Tibial artery (tissue), 4 donors: ENCODE measurements at regions not wholly inside any gene's neighbourhood (a gene's known extent, or its start where the extent isn't known, plus 50 kb on each side); places are given as distances from the start of the nearest gene placed in this dataset.

Experiments
- DNase-seq, 2 donors: peaks; one replicate each; pipeline ENCODE4 v3.0.0-alpha.2; 2019
- H3K27ac ChIP-seq, 2 donors: fragments of 200-600 bp; sonication (generic) in 1 of 2; 1 replicate in 1 of 2; 2 replicates in 1 of 2; pipeline ENCODE4 v1.5.1; 2018 to 2019; ENCODE audit warnings: mild to moderate bottlenecking in 1 of 2
- H3K27me3 ChIP-seq, 2 donors: fragments of 200-600 bp; sonication (generic) in 1 of 2; one replicate each; pipeline versions ENCODE4 v1.5.1 to v1.6.0; 2016 to 2019
- H3K36me3 ChIP-seq, 3 donors: fragments of 200-600 bp; sonication (generic) in 2 of 3; one replicate each; pipeline ENCODE4 v1.5.1; 2016 to 2019; ENCODE audit warnings: mild to moderate bottlenecking in 2 of 3
- H3K4me1 ChIP-seq, 4 donors: fragments of 200-600 bp; sonication (generic) in 2 of 4; 1 replicate in 3 of 4; 2 replicates in 1 of 4; pipeline ENCODE4 v1.5.1; 2016 to 2019
- H3K4me3 ChIP-seq, 2 donors: fragments of 200-600 bp; sonication (generic) in 1 of 2; 1 replicate in 1 of 2; 2 replicates in 1 of 2; pipeline ENCODE4 v1.5.1; 2018 to 2019; ENCODE audit warnings: mild to moderate bottlenecking in 2 of 2
- H3K9me3 ChIP-seq, 3 donors: fragments of 200-600 bp; sonication (generic) in 1 of 3; one replicate each; pipeline ENCODE4 v1.5.1; 2016 to 2019
- intact Hi-C: fragments of 100-400 bp; cut with DNase I; formaldehyde crosslinking; loops from one replicate; pipeline ENCODE4 v1.15.0; 2023; ENCODE audit warnings: low total_unique reads
- TF ChIP-seq, protein P1 (sequence below), 2 experiments: fragments of 200-600 bp in 1 of 2; fragments of 450-650 bp in 1 of 2; IDR thresholded peaks; one replicate each; pipeline ENCODE4 v1.5.1; 2017 to 2019; ENCODE audit warnings: antibody characterized with exemption in 2 of 2, mild to moderate bottlenecking in 1 of 2, moderate library complexity in 1 of 2

DNA sequence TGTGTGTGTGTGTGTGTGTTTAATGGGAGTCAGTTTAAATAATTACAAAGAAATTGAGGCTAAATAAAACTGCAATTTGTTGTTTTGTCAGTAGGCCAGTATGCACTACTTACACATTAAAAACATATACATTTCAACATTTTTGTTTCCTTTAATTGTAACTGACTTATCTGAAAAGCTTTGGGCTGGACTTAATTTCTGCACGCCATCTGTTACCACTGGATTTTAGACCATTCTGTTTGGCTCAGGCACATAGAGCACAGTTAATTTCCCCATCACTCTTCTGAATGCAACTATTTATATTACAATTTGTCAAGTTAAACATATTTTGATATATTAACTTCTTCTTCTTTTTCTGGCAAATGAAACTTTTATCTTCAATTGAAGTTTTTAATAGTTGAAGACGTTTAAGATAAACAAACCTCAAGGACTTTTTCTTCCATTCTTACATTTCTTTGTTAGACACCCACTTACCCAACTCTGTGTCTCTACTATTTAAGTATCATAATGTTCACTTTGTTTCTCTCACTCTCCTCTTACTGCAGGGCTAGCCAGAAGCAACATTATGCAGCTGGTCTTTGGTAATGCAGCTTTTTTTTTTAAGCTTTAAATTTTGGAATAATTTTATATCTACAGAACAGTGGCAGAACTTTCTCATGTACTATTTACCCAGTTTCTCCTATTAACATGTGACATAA, 253.4 kb upstream of the ANKH start:
- H3K27ac ChIP-seq: no peak overlapping the region
- no peak overlapping the region for H3K4me3 ChIP-seq
- H3K27me3 ChIP-seq: no peaks in the 10 kb centered on the region
- TF ChIP-seq, protein P1, sequence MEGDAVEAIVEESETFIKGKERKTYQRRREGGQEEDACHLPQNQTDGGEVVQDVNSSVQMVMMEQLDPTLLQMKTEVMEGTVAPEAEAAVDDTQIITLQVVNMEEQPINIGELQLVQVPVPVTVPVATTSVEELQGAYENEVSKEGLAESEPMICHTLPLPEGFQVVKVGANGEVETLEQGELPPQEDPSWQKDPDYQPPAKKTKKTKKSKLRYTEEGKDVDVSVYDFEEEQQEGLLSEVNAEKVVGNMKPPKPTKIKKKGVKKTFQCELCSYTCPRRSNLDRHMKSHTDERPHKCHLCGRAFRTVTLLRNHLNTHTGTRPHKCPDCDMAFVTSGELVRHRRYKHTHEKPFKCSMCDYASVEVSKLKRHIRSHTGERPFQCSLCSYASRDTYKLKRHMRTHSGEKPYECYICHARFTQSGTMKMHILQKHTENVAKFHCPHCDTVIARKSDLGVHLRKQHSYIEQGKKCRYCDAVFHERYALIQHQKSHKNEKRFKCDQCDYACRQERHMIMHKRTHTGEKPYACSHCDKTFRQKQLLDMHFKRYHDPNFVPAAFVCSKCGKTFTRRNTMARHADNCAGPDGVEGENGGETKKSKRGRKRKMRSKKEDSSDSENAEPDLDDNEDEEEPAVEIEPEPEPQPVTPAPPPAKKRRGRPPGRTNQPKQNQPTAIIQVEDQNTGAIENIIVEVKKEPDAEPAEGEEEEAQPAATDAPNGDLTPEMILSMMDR (IDR thresholded peaks at IDR 0.05): no peak
- no peaks in the 10 kb centered on the region for H3K4me1 ChIP-seq
- intact Hi-C loops: no loop called here
- DNase-seq: no peak
- H3K36me3 ChIP-seq: no peaks in the 10 kb centered on the region
- H3K9me3 ChIP-seq: no peaks in the 10 kb centered on the region

- no peak for DNase-seq
- Histone ChIP-seq H3K9me3 (no peaks in the 10 kb centered on the region), H3K27me3 (no peaks in the 10 kb centered on the region), H3K27ac (no peak overlapping the region), H3K4me3 (no peak overlapping the region), H3K4me1 (no peaks in the 10 kb centered on the region), H3K36me3 (no peaks in the 10 kb centered on the region)
- intact Hi-C loops: no loop called here
- TF ChIP-seq, protein P1 (IDR thresholded peaks at IDR 0.05): no peak
Observed at GRCh38 chr5:15124461-15124860, 252.9 kb upstream of the ANKH start.

- H3K27me3 ChIP-seq: no peaks in the 10 kb centered on the region
- no peaks in the 10 kb centered on the region for H3K9me3 ChIP-seq
- H3K4me1 ChIP-seq: no peaks in the 10 kb centered on the region
- intact Hi-C loops: loop anchor here (10.0 kb wide), 1 partner anchor 707 kb away; no protein-coding TSS in a partner anchor
- H3K36me3 ChIP-seq: no peaks in the 10 kb centered on the region
- no peak overlapping the region for H3K27ac ChIP-seq
- H3K4me3 ChIP-seq: no peak overlapping the region
- TF ChIP-seq, protein P1 (IDR thresholded peaks at IDR 0.05): no peak
- DNase-seq: no peak
Observed at GRCh38 chr5:15117688-15118087, 246.1 kb upstream of the ANKH start.

- no peaks in the 10 kb centered on the region for H3K27me3 ChIP-seq
- H3K4me1 ChIP-seq: no peaks in the 10 kb centered on the region
- H3K9me3 ChIP-seq: no peaks in the 10 kb centered on the region
- DNase-seq: no peak
- H3K27ac ChIP-seq: no peak overlapping the region
- no peak overlapping the region for H3K4me3 ChIP-seq
- no peaks in the 10 kb centered on the region for H3K36me3 ChIP-seq
- TF ChIP-seq, protein P1 (IDR thresholded peaks at IDR 0.05): no peak
- intact Hi-C loops: loop anchor here (10.0 kb wide), 1 partner anchor 708 kb away; no protein-coding TSS in a partner anchor
Observed at GRCh38 chr5:15116996-15117395, 245.4 kb upstream of the ANKH start.

- intact Hi-C loops: no loop called here
- TF ChIP-seq, protein P1 (IDR thresholded peaks at IDR 0.05): no peak
- Histone ChIP-seq H3K27ac (no peak overlapping the region), H3K27me3 (no peaks in the 10 kb centered on the region), H3K4me3 (no peak overlapping the region), H3K36me3 (no peaks in the 10 kb centered on the region), H3K9me3 (no peaks in the 10 kb centered on the region), H3K4me1 (no peaks in the 10 kb centered on the region)
- no peak for DNase-seq
Observed at GRCh38 chr5:15106530-15107283, 235.1 kb upstream of the ANKH start.
